Kidney (tissue), 13 donors: ENCODE measurements at regions not wholly inside any gene's neighbourhood (a gene's known extent, or its start where the extent isn't known, plus 50 kb on each side); places are given as distances from the start of the nearest gene placed in this dataset.
"Not testable (repeated sequence)": the region's sequence is repeated elsewhere in the genome, so short reads cannot be mapped to it uniquely, and the experiment has no call there.

Source experiments
- DNase-seq, 5 donors: peaks; one replicate each; pipeline ENCODE4 v3.0.0-alpha.2; 2013 to 2020
- FAIRE-seq: peaks from 2 replicates; lab custom pipeline; 2012; peaks lifted over from hg19 to GRCh38; lab: Jason Lieb, UNC
- H3K27ac ChIP-seq, 2 donors: one replicate each; pipeline ENCODE4 v1.7.0; 2013; ENCODE audit warnings: low read depth in 2 of 2, low read length in 2 of 2, inconsistent platforms in 1 of 2
- H3K27me3 ChIP-seq: one replicate; pipeline ENCODE4 v1.7.1; 2013; ENCODE audit warnings: low read length, inconsistent platforms; ENCODE audit not compliant: control insufficient read depth, insufficient read depth
- H3K36me3 ChIP-seq, 3 donors: one replicate each; pipeline versions ENCODE4 v1.7.0 to v1.7.1; 2013; ENCODE audit warnings: low read length in 3 of 3, control low read depth in 1 of 3, inconsistent platforms in 1 of 3; ENCODE audit not compliant: insufficient read depth in 3 of 3, control insufficient read depth in 2 of 3
- H3K4me1 ChIP-seq, 3 donors: one replicate each; pipeline versions ENCODE4 v1.7.0 to v1.7.1; 2013; ENCODE audit warnings: low read length in 3 of 3, inconsistent platforms in 1 of 3, low read depth in 1 of 3; ENCODE audit not compliant: control insufficient read depth in 2 of 3, insufficient read depth in 2 of 3
- H3K4me3 ChIP-seq, 3 donors: one replicate each; pipeline versions ENCODE4 v1.7.0 to v1.8.1; 2013; ENCODE audit warnings: low read length in 3 of 3, control low read depth in 1 of 3, inconsistent platforms in 1 of 3
- H3K9ac ChIP-seq, 3 donors: one replicate each; pipeline versions ENCODE4 v1.7.0 to v1.7.1; 2013; ENCODE audit warnings: low read length in 3 of 3, control low read depth in 1 of 3, inconsistent platforms in 1 of 3
- H3K9me3 ChIP-seq, 3 donors: one replicate each; pipeline versions ENCODE4 v1.7.0 to v1.7.1; 2013; ENCODE audit warnings: low read length in 3 of 3, control low read depth in 1 of 3, inconsistent platforms in 1 of 3; ENCODE audit not compliant: control insufficient read depth in 2 of 3, insufficient read depth in 1 of 3
- intact Hi-C: fragments of 100-400 bp; cut with DNase I; formaldehyde crosslinking; loops from one replicate; pipeline ENCODE4 v1.11.1; 2022
- TF ChIP-seq, protein P1 (sequence below): IDR thresholded peaks from 3 replicates; pipeline ENCODE4 v1.5.1; 2012; ENCODE audit warnings: mild to moderate bottlenecking, moderate library complexity, borderline replicate concordance; ENCODE audit not compliant: insufficient read depth; ENCODE audit errors: extremely low read depth
- donor health status: control.
- donor health status: control.
- donor health status: control.
- donor health status: control.
- donor health status: control.
- donor health status: DM: yes; HTN: yes; CAD: no.
- donor health status: Normal renal cell carcinoma (clear cell type).

DNA sequence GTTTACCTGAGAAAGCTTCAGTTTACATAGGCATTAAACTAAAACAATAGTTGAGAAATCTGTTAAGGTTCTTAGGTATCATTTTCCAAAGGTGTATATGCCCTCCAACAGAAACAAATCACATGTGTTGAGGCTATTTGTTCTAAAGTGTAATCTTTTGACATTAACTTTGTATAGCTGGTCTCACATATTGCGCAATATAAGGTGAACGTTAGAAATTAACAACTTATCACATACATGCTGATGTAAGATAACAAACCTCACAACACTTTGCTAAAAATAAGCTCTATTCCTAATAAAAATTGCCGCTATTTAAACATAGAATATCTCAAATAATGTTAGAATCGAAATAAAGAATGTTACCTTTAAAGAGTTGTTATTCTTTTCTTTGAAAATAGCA, 340.6 kb downstream of the SRGAP2C start:
- Histone ChIP-seq H3K36me3 (no peaks in the 10 kb centered on the region), H3K4me3 (no peak overlapping the region), H3K27ac (no peak overlapping the region), H3K9me3 (no peaks in the 10 kb centered on the region), H3K27me3 (no peaks in the 10 kb centered on the region), H3K4me1 (no peaks in the 10 kb centered on the region), H3K9ac (no peak overlapping the region)
- no peak for DNase-seq
- TF ChIP-seq, protein P1, sequence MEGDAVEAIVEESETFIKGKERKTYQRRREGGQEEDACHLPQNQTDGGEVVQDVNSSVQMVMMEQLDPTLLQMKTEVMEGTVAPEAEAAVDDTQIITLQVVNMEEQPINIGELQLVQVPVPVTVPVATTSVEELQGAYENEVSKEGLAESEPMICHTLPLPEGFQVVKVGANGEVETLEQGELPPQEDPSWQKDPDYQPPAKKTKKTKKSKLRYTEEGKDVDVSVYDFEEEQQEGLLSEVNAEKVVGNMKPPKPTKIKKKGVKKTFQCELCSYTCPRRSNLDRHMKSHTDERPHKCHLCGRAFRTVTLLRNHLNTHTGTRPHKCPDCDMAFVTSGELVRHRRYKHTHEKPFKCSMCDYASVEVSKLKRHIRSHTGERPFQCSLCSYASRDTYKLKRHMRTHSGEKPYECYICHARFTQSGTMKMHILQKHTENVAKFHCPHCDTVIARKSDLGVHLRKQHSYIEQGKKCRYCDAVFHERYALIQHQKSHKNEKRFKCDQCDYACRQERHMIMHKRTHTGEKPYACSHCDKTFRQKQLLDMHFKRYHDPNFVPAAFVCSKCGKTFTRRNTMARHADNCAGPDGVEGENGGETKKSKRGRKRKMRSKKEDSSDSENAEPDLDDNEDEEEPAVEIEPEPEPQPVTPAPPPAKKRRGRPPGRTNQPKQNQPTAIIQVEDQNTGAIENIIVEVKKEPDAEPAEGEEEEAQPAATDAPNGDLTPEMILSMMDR, result no peak
- no peak for FAIRE-seq
- intact Hi-C loops, result no loop called here

GRCh38 chr1:121528958-121529357, 344.2 kb downstream of the SRGAP2C start:
- H3K4me1 ChIP-seq, FAIRE-seq, H3K9me3 ChIP-seq, H3K36me3 ChIP-seq, H3K4me3 ChIP-seq, H3K27me3 ChIP-seq, H3K9ac ChIP-seq, H3K27ac ChIP-seq, DNase-seq, intact Hi-C loops: not testable (repeated sequence)

DNA sequence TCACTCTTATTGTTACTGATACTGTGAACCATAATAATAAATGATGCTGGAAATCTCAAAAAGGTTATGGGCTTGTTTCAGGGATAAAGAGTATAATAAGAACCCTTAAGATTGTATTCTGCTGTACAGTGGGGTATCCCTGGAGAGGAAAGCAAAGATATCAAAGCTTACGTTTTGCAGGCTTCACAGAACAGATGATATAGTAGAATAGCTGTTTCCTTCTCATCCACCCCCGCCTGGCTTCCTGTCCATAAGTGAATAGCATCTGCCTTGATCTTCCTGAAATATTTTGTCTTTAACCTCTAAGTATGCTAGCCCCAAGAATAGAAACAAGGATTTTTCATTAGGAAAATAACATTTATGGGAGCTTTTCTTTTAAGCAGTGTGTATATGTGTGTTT, 345.3 kb downstream of the SRGAP2C start:
- not testable (repeated sequence) for FAIRE-seq

DNA sequence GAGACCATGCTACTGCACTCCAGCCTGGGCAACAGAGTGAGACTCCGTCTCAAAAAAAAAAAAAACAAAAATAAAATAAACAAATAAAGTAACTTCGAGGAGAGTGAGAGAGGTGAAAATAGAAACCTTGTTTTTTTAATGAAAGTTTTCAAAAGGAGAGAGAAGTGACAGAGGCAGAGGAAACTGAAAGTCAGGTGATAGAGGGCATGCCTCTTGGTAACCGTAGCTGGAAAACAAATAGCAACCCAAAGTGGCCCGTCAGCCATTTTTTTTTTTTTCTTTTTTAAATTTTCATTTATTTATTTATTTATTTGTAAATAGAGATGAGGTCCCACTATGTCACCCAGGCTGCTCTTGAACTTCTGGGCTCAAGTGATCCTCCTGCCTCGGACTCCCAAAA, 347.0 kb downstream of the SRGAP2C start:
- FAIRE-seq, intact Hi-C loops: not testable (repeated sequence)

More for the DNA sequence above, 345.3 kb downstream of the SRGAP2C start:
- H3K27me3 ChIP-seq, intact Hi-C loops, H3K9ac ChIP-seq, H3K36me3 ChIP-seq, DNase-seq, H3K4me3 ChIP-seq, H3K9me3 ChIP-seq, H3K27ac ChIP-seq, H3K4me1 ChIP-seq: not testable (repeated sequence)

GRCh38 chr1:121538148-121538547, 353.4 kb downstream of the SRGAP2C start:
- FAIRE-seq, DNase-seq, H3K4me1 ChIP-seq, H3K27me3 ChIP-seq, H3K36me3 ChIP-seq, H3K4me3 ChIP-seq, H3K9me3 ChIP-seq, intact Hi-C loops, H3K9ac ChIP-seq, H3K27ac ChIP-seq: not testable (repeated sequence)

More for the DNA sequence above, 347.0 kb downstream of the SRGAP2C start:
- not testable (repeated sequence) for H3K4me1 ChIP-seq, H3K4me3 ChIP-seq, DNase-seq, H3K9me3 ChIP-seq, H3K36me3 ChIP-seq, H3K9ac ChIP-seq, H3K27ac ChIP-seq, H3K27me3 ChIP-seq
